GM23338 (cell line): ENCODE measurements at regions not wholly inside any gene's neighbourhood (a gene's known extent, or its start where the extent isn't known, plus 50 kb on each side); places are given as distances from the start of the nearest gene placed in this dataset.
"Not testable (repeated sequence)": the region's sequence is repeated elsewhere in the genome, so short reads cannot be mapped to it uniquely, and the experiment has no call there.

Experiments
- ATAC-seq: fragments of 200-7000 bp; cut with Tn5 transposase; 3 replicates; pipeline ENCODE4 v1.9.1; 2020
- DNase-seq: peaks from one replicate; pipeline ENCODE4 v3.0.0-alpha.2; 2015; ENCODE audit warnings: low spot score
- H2AFZ ChIP-seq: fragments of 200-600 bp; sonication (generic); 2 replicates; pipeline ENCODE4 v1.8.0; 2016; ENCODE audit warnings: antibody characterized with exemption, mild to moderate bottlenecking, moderate library complexity
- H3F3A ChIP-seq: fragments of 200-600 bp; sonication (generic); replicated peaks from 2 replicates; pipeline ENCODE4 v1.8.0; 2017; ENCODE audit warnings: antibody characterized with exemption, mixed run types, low read depth
- H3K27ac ChIP-seq: fragments of 200-600 bp; sonication (generic); 2 replicates; pipeline ENCODE4 v1.6.1; 2016; ENCODE audit warnings: low read depth
- H3K27me3 ChIP-seq: fragments of 200-600 bp; sonication (generic); 2 replicates; pipeline ENCODE4 v1.8.0; 2016; ENCODE audit warnings: mild to moderate bottlenecking, mixed run types, moderate library complexity; ENCODE audit not compliant: insufficient read depth
- H3K36me3 ChIP-seq: fragments of 200-600 bp; sonication (generic); 2 replicates; pipeline ENCODE4 v1.8.0; 2016; ENCODE audit warnings: mild to moderate bottlenecking; ENCODE audit not compliant: insufficient read depth
- H3K4me1 ChIP-seq: fragments of 200-600 bp; sonication (generic); 2 replicates; pipeline ENCODE4 v1.8.0; 2016; ENCODE audit warnings: mild to moderate bottlenecking, moderate library complexity; ENCODE audit not compliant: insufficient read depth
- H3K4me2 ChIP-seq: fragments of 200-600 bp; sonication (generic); 2 replicates; pipeline ENCODE4 v1.7.1; 2017; ENCODE audit warnings: mixed run types
- H3K4me3 ChIP-seq: fragments of 200-600 bp; sonication (generic); 2 replicates; pipeline ENCODE4 v1.6.1; 2016; ENCODE audit warnings: mixed run types
- H3K79me2 ChIP-seq: fragments of 200-600 bp; sonication (generic); replicated peaks from 2 replicates; pipeline ENCODE4 v1.8.0; 2017; ENCODE audit warnings: mild to moderate bottlenecking; ENCODE audit not compliant: insufficient read depth
- H3K9me2 ChIP-seq: fragments of 200-600 bp; sonication (generic); 2 replicates; pipeline ENCODE4 v1.8.0; 2017; ENCODE audit not compliant: insufficient read depth
- H4K20me1 ChIP-seq: fragments of 200-600 bp; sonication (generic); replicated peaks from 2 replicates; pipeline ENCODE4 v1.8.0; 2017; ENCODE audit warnings: mild to moderate bottlenecking; ENCODE audit not compliant: insufficient read depth
- H3K27ac Mint-ChIP-seq: 2 replicates; pipeline ENCODE4 v1.8.0; 2020; ENCODE audit warnings: inconsistent platforms, mild to moderate bottlenecking, moderate library complexity, mixed read lengths
- H3K27me3 Mint-ChIP-seq: 3 replicates; pipeline ENCODE4 v1.8.0; 2022; ENCODE audit warnings: low read depth, mild to moderate bottlenecking, moderate library complexity, mixed read lengths, inconsistent platforms; ENCODE audit not compliant: insufficient read depth, poor library complexity
- H3K36me3 Mint-ChIP-seq: 3 replicates; pipeline ENCODE4 v1.8.0; 2021; ENCODE audit warnings: low read depth, mild to moderate bottlenecking, inconsistent platforms, moderate library complexity, mixed read lengths
- H3K4me1 Mint-ChIP-seq: 3 replicates; pipeline ENCODE4 v1.8.0; 2020; ENCODE audit warnings: mild to moderate bottlenecking, inconsistent platforms, mixed read lengths
- H3K4me3 Mint-ChIP-seq: 3 replicates; pipeline ENCODE4 v1.8.0; 2021; ENCODE audit warnings: moderate library complexity, mild to moderate bottlenecking, inconsistent platforms, mixed read lengths
- H3K9me3 Mint-ChIP-seq: 3 replicates; pipeline ENCODE4 v1.8.0; 2020; ENCODE audit warnings: moderate library complexity, mild to moderate bottlenecking, inconsistent platforms, mixed read lengths
- CTCF ChIP-seq, 2 experiments: fragments of 200-600 bp in 1 of 2; sonication (generic) in 1 of 2; conservative IDR thresholded peaks; 2 replicates each; pipeline versions ENCODE4 v1.5.1 to v1.6.1; 2016 to 2017; ENCODE audit warnings: antibody characterized with exemption in 2 of 2, low read depth in 2 of 2, mild to moderate bottlenecking in 2 of 2, moderate library complexity in 1 of 2

GRCh38 chr21:13980115-13980662 is 230.6 kb downstream of the LIPI start:
- not testable (repeated sequence) for H3K79me2 ChIP-seq, H3K9me2 ChIP-seq, H3K27ac ChIP-seq, H3K27ac Mint-ChIP-seq, H2AFZ ChIP-seq, H3F3A ChIP-seq, H3K9me3 Mint-ChIP-seq, H3K4me1 ChIP-seq, H3K36me3 Mint-ChIP-seq, H3K27me3 ChIP-seq, H3K27me3 Mint-ChIP-seq, H3K36me3 ChIP-seq, H4K20me1 ChIP-seq, H3K4me1 Mint-ChIP-seq
- peak; percentile 95 for ATAC-seq
- H3K4me3 ChIP-seq: peak overlapping the region; percentile 39; the same call in 1 of the 2 replicates
- TF ChIP-seq CTCF (conservative IDR thresholded peaks at IDR 0.05; ENCODE audit: low read depth in 2 of 2): peak; percentile 35 to 51
- H3K4me2 ChIP-seq: peak overlapping the region; percentile 69; the same call in 1 of the 2 replicates
- DNase-seq: peak; percentile 89
- H3K4me3 Mint-ChIP-seq: peak overlapping the region; percentile 65; the same call in 2 of the 3 replicates

- H3K27ac ChIP-seq, H3K9me3 Mint-ChIP-seq, ATAC-seq, H3K4me1 ChIP-seq, H3K36me3 ChIP-seq, H3K27me3 ChIP-seq, H3K27ac Mint-ChIP-seq, H3F3A ChIP-seq, DNase-seq, H3K79me2 ChIP-seq, H3K36me3 Mint-ChIP-seq, H3K9me2 ChIP-seq, H3K27me3 Mint-ChIP-seq, H3K4me1 Mint-ChIP-seq, H4K20me1 ChIP-seq, H2AFZ ChIP-seq: not testable (repeated sequence)
- H3K4me3 Mint-ChIP-seq: peak overlapping the region; percentile 65; the same call in 2 of the 3 replicates
- Histone ChIP-seq H3K4me3 (peak overlapping the region; percentile 39; the same call in 1 of the 2 replicates), H3K4me2 (peak overlapping the region; percentile 69)
Observed at GRCh38 chr21:13979608-13980007, 231.1 kb downstream of the LIPI start.

GRCh38 chr21:13974582-13974981 is 236.2 kb downstream of the LIPI start:
- H3K4me1 Mint-ChIP-seq, ATAC-seq, H3K27ac ChIP-seq, H3K9me3 Mint-ChIP-seq, H3K4me3 Mint-ChIP-seq, H4K20me1 ChIP-seq, H3K36me3 Mint-ChIP-seq, H3K27me3 ChIP-seq, H3F3A ChIP-seq, DNase-seq, H3K36me3 ChIP-seq, H3K4me2 ChIP-seq, H3K4me3 ChIP-seq, H3K4me1 ChIP-seq, H2AFZ ChIP-seq, H3K9me2 ChIP-seq, H3K27me3 Mint-ChIP-seq: not testable (repeated sequence)
- H3K79me2 ChIP-seq: peaks cover 17% of the 10 kb centered on the region; the same call in 1 of the 2 replicates
- H3K27ac Mint-ChIP-seq: peak overlapping the region; percentile 61

GRCh38 chr21:13969853-13970252 is 240.9 kb downstream of the LIPI start:
- not testable (repeated sequence) for ATAC-seq, H3K27me3 Mint-ChIP-seq, H3K36me3 Mint-ChIP-seq, H3K9me2 ChIP-seq, H3F3A ChIP-seq, H3K4me3 Mint-ChIP-seq, H3K4me2 ChIP-seq, H3K27ac Mint-ChIP-seq, H3K4me3 ChIP-seq, DNase-seq, H2AFZ ChIP-seq, H4K20me1 ChIP-seq, H3K27ac ChIP-seq, H3K36me3 ChIP-seq, H3K27me3 ChIP-seq, H3K9me3 Mint-ChIP-seq, H3K4me1 ChIP-seq, H3K4me1 Mint-ChIP-seq
- peaks cover 13% of the 10 kb centered on the region; the same call in 1 of the 2 replicates for H3K79me2 ChIP-seq

- not testable (repeated sequence) for H3K27ac ChIP-seq, H3K27me3 Mint-ChIP-seq, H3K36me3 ChIP-seq, H3K4me1 ChIP-seq, ATAC-seq, DNase-seq, H2AFZ ChIP-seq, H3K36me3 Mint-ChIP-seq, H3F3A ChIP-seq, H3K9me3 Mint-ChIP-seq, H3K9me2 ChIP-seq, H4K20me1 ChIP-seq, H3K4me3 Mint-ChIP-seq, H3K4me1 Mint-ChIP-seq, H3K27me3 ChIP-seq, H3K4me2 ChIP-seq, H3K4me3 ChIP-seq
- peaks cover 13% of the 10 kb centered on the region; the same call in 1 of the 2 replicates for H3K79me2 ChIP-seq
- peak overlapping the region; percentile 58; the same call in 1 of the 2 replicates for H3K27ac Mint-ChIP-seq
Observed at GRCh38 chr21:13969002-13969401, 241.8 kb downstream of the LIPI start.

- not testable (repeated sequence) for H3K36me3 Mint-ChIP-seq, H3K27ac Mint-ChIP-seq, H3K4me1 ChIP-seq, H3K79me2 ChIP-seq, H3K4me3 Mint-ChIP-seq, DNase-seq, H3K4me3 ChIP-seq, H4K20me1 ChIP-seq, H3K27me3 ChIP-seq, H3K4me2 ChIP-seq, H3K27me3 Mint-ChIP-seq, H3K4me1 Mint-ChIP-seq, H2AFZ ChIP-seq, H3K36me3 ChIP-seq, H3K27ac ChIP-seq, H3K9me3 Mint-ChIP-seq, H3K9me2 ChIP-seq, H3F3A ChIP-seq, ATAC-seq
Observed at GRCh38 chr21:13963259-13963658, 247.5 kb downstream of the LIPI start.
